Ascending aorta (tissue), 2 donors: ENCODE measurements at regions not wholly inside any gene's neighbourhood (a gene's known extent, or its start where the extent isn't known, plus 50 kb on each side); places are given as distances from the start of the nearest gene placed in this dataset.

Experiments used
- DNase-seq, 2 donors: peaks; one replicate each; pipeline ENCODE4 v3.0.0-alpha.2; 2019; ENCODE audit warnings: low spot score in 2 of 2
- H3K27ac ChIP-seq, 2 donors: fragments of 200-600 bp; sonication (generic); one replicate each; pipeline ENCODE4 v1.5.1; 2016 to 2017; ENCODE audit warnings: mild to moderate bottlenecking in 1 of 2
- H3K27me3 ChIP-seq: fragments of 200-600 bp; sonication (generic); one replicate; pipeline ENCODE4 v1.5.1; 2017
- H3K36me3 ChIP-seq, 2 donors: fragments of 200-600 bp; sonication (generic); one replicate each; pipeline ENCODE4 v1.5.1; 2016
- H3K4me1 ChIP-seq, 2 donors: fragments of 200-600 bp; sonication (generic); one replicate each; pipeline ENCODE4 v1.5.1; 2016 to 2017; ENCODE audit warnings: mild to moderate bottlenecking in 1 of 2
- H3K4me3 ChIP-seq, 2 donors: fragments of 200-600 bp; sonication (generic); one replicate each; pipeline ENCODE4 v1.5.1; 2016 to 2017; ENCODE audit warnings: mild to moderate bottlenecking in 1 of 2
- H3K9me3 ChIP-seq, 2 donors: fragments of 200-600 bp; sonication (generic); one replicate each; pipeline ENCODE4 v1.5.1; 2016
- CTCF ChIP-seq, 3 experiments: fragments of 200-600 bp in 2 of 3; fragments of 450-650 bp in 1 of 3; sonication (generic) in 2 of 3; IDR thresholded peaks; one replicate each; pipeline ENCODE4 v1.5.1; 2016 to 2019; ENCODE audit warnings: antibody characterized with exemption in 3 of 3, mild to moderate bottlenecking in 1 of 3, moderate library complexity in 1 of 3
- intact Hi-C: fragments of 100-400 bp; cut with DNase I; formaldehyde crosslinking; loops from one replicate; pipeline ENCODE4 v1.15.1; 2023

DNA sequence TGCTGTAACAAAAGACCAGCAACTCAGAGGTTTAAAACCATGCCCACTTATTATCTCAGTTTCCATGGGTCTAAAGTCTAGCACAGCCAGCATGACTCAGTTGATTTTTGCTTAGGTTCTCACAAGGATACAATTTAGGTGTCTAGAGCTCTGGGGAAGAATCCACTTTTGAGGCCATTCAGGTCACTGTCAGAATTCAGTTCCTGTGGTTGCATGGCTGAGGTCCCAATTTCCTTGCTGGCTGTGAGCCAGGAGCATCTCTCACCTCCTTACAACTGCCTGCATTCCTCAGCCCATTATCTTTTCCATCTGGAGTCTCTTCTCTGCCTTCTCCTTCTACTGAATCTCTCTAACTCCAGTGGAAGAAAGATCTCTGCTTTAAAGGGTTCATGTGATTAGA lies 240.5 kb upstream of the CFAP20DC start:
- TF ChIP-seq CTCF (IDR thresholded peaks at IDR 0.05): no peak
- Histone ChIP-seq H3K27ac (no peak overlapping the region), H3K4me1 (no peaks in the 10 kb centered on the region), H3K27me3 (no peaks in the 10 kb centered on the region), H3K4me3 (no peak overlapping the region), H3K9me3 (peaks cover 6% of the 10 kb centered on the region in 2 donors), H3K36me3 (no peaks in the 10 kb centered on the region)
- intact Hi-C loops: no loop called here
- no peak for DNase-seq

- Histone ChIP-seq H3K27me3 (no peaks in the 10 kb centered on the region), H3K4me3 (no peak overlapping the region), H3K9me3 (peaks cover 4 to 6% of the 10 kb centered on the region in 2 donors), H3K4me1 (no peaks in the 10 kb centered on the region), H3K36me3 (no peaks in the 10 kb centered on the region), H3K27ac (no peak overlapping the region)
- DNase-seq: no peak
- intact Hi-C loops: no loop called here
- TF ChIP-seq CTCF (IDR thresholded peaks at IDR 0.05): no peak
Observed at GRCh38 chr3:59289831-59290230, 240.0 kb upstream of the CFAP20DC start.

DNA sequence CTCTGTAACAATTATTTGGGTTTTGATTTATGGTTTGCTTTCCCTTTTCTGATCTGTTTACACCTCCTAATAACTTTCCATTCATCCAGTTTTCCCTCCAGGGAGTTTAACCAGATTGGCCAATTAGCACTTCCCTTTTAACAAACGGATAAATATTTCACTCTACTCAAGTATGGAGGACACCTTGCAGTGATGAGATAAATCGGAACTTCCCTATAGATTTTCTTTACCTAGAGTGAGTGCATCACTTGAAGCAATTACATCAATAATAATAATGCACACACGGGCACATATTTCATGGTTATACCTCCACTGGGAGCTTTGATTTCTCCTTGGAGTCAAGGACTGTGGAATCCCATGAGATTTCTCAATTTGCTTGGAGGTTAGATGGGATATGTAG lies 239.1 kb upstream of the CFAP20DC start:
- no peak for TF ChIP-seq CTCF (IDR thresholded peaks at IDR 0.05)
- Histone ChIP-seq H3K9me3 (no peaks in the 10 kb centered on the region), H3K4me1 (no peaks in the 10 kb centered on the region), H3K27ac (no peak overlapping the region), H3K27me3 (no peaks in the 10 kb centered on the region), H3K4me3 (no peak overlapping the region), H3K36me3 (no peaks in the 10 kb centered on the region)
- intact Hi-C loops: no loop called here
- DNase-seq: no peak

- no peak for DNase-seq
- intact Hi-C loops: no loop called here
- H3K36me3 ChIP-seq: no peaks in the 10 kb centered on the region
Observed at GRCh38 chr3:59286791-59287531, 237.1 kb upstream of the CFAP20DC start.

GRCh38 chr3:59285560-59285959 lies 235.7 kb upstream of the CFAP20DC start:
- DNase-seq: no peak
- H3K4me3 ChIP-seq: no peak overlapping the region
- intact Hi-C loops: no loop called here
- TF ChIP-seq CTCF (IDR thresholded peaks at IDR 0.05): no peak
- no peaks in the 10 kb centered on the region for H3K9me3 ChIP-seq
- no peak overlapping the region for H3K27ac ChIP-seq
- H3K4me1 ChIP-seq: no peaks in the 10 kb centered on the region
- H3K36me3 ChIP-seq: no peaks in the 10 kb centered on the region
- no peaks in the 10 kb centered on the region for H3K27me3 ChIP-seq

More at GRCh38 chr3:59286791-59287531, 237.1 kb upstream of the CFAP20DC start:
- H3K27ac ChIP-seq: no peak overlapping the region
- H3K4me3 ChIP-seq: no peak overlapping the region
- H3K9me3 ChIP-seq: no peaks in the 10 kb centered on the region
- no peak for TF ChIP-seq CTCF (IDR thresholded peaks at IDR 0.05)
- H3K27me3 ChIP-seq: no peaks in the 10 kb centered on the region
- H3K4me1 ChIP-seq: no peaks in the 10 kb centered on the region

DNA sequence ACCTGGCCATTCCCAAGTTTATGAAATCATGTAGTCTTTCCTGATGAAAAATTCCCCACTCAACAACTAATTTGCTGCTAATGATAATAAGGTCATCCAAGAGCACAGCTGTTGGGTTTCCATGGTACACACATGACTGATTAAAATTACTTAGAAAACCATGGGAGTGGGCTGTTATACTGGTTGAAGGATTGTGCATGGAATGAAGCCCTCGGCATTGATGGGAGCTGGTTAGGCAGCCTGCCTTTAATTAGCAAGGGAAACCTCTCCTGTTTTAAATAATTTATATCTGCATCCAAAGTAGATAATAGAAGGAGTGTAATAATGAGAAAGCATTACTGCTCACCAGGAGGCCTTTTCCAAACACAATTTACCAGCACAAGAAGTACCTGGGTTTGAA lies 235.1 kb upstream of the CFAP20DC start:
- TF ChIP-seq CTCF (IDR thresholded peaks at IDR 0.05): no peak
- Histone ChIP-seq H3K36me3 (no peaks in the 10 kb centered on the region), H3K4me1 (no peaks in the 10 kb centered on the region), H3K27ac (no peak overlapping the region), H3K9me3 (no peaks in the 10 kb centered on the region), H3K27me3 (no peaks in the 10 kb centered on the region), H3K4me3 (no peak overlapping the region)
- DNase-seq: no peak
- intact Hi-C loops: no loop called here
